HepG2 (cell line): ENCODE measurements at regions not wholly inside any gene's neighbourhood (a gene's known extent, or its start where the extent isn't known, plus 50 kb on each side); places are given as distances from the start of the nearest gene placed in this dataset.

Experiments used
- CREBL2 ChIP-seq: sonication (generic); formaldehyde crosslinking; IDR thresholded peaks from 2 replicates; pipeline ENCODE4 v1.8.1; 2023; ENCODE audit warnings: missing genetic modification reagents, mild to moderate bottlenecking, borderline replicate concordance
- GABPB1 ChIP-seq: IDR thresholded peaks from 2 replicates; pipeline ENCODE4 v1.6.1; 2016; ENCODE audit warnings: mild to moderate bottlenecking, missing genetic modification reagents, moderate library complexity, missing compliant biosample characterization
- GATAD2A ChIP-seq: IDR thresholded peaks from 2 replicates; pipeline ENCODE4 v1.6.1; 2016
- MAZ ChIP-seq, 2 experiments: sonication (generic) in 1 of 2; formaldehyde crosslinking in 1 of 2; IDR thresholded peaks; 2 replicates each; pipeline versions ENCODE4 v1.5.0 to v1.6.1; 2012 to 2020; ENCODE audit warnings: low read depth in 2 of 2, mild to moderate bottlenecking in 2 of 2, borderline replicate concordance in 1 of 2, improper control_type of control experiment in 1 of 2, low read length in 1 of 2, missing genetic modification reagents in 1 of 2, moderate library complexity in 1 of 2
- PHF21A ChIP-seq: sonication (generic); formaldehyde crosslinking; IDR thresholded peaks from 2 replicates; pipeline ENCODE4 v1.5.0; 2020; ENCODE audit warnings: mild to moderate bottlenecking, missing genetic modification reagents
- TOE1 ChIP-seq: sonication (generic); formaldehyde crosslinking; IDR thresholded peaks from 2 replicates; pipeline ENCODE4 v1.4.0; 2020; ENCODE audit warnings: mild to moderate bottlenecking, missing genetic modification reagents
- U2AF1 ChIP-seq: fragments of 200-400 bp; formaldehyde crosslinking; optimal IDR thresholded peaks from 2 replicates; pipeline ENCODE3; 2017; ENCODE audit warnings: mild to moderate bottlenecking, low read depth, low read length
- ZNF136 ChIP-seq: sonication (generic); formaldehyde crosslinking; IDR thresholded peaks from 2 replicates; pipeline ENCODE4 v1.8.1; 2022; ENCODE audit warnings: low read depth, mild to moderate bottlenecking, moderate library complexity, missing genetic modification reagents
- ZNF280D ChIP-seq: sonication (generic); formaldehyde crosslinking; IDR thresholded peaks from 2 replicates; pipeline ENCODE4 v1.5.1; 2020; ENCODE audit warnings: mild to moderate bottlenecking, missing genetic modification reagents
- ZNF547 ChIP-seq: sonication (generic); formaldehyde crosslinking; IDR thresholded peaks from 2 replicates; pipeline ENCODE4 v1.5.1; 2020; ENCODE audit warnings: mild to moderate bottlenecking, missing genetic modification reagents
- ZNF639 ChIP-seq: conservative IDR thresholded peaks from 2 replicates; pipeline ENCODE4 v1.6.1; 2018; ENCODE audit warnings: missing genetic modification reagents
- ZNF724P ChIP-seq: sonication (generic); formaldehyde crosslinking; IDR thresholded peaks from 2 replicates; pipeline ENCODE4 v1.8.0; 2022; ENCODE audit warnings: missing genetic modification reagents, borderline replicate concordance
- TF ChIP-seq, protein P1 (sequence below): IDR thresholded peaks from 2 replicates; pipeline ENCODE4 v1.6.1; 2016; ENCODE audit warnings: low read depth, missing genetic modification reagents, missing compliant biosample characterization
- TF ChIP-seq, protein P2 (sequence below): sonication (generic); formaldehyde crosslinking; IDR thresholded peaks from 2 replicates; pipeline ENCODE4 v1.4.0; 2020; ENCODE audit warnings: low read depth, mild to moderate bottlenecking, missing genetic modification reagents
- TF ChIP-seq, protein P3 (sequence below): sonication (generic); formaldehyde crosslinking; conservative IDR thresholded peaks from 2 replicates; pipeline ENCODE4 v1.8.1; 2023; ENCODE audit warnings: missing genetic modification reagents

GRCh38 chr16:87543436-87544191 is 50.8 kb upstream of the ZCCHC14 start (continued):
- TF ChIP-seq, protein P1, sequence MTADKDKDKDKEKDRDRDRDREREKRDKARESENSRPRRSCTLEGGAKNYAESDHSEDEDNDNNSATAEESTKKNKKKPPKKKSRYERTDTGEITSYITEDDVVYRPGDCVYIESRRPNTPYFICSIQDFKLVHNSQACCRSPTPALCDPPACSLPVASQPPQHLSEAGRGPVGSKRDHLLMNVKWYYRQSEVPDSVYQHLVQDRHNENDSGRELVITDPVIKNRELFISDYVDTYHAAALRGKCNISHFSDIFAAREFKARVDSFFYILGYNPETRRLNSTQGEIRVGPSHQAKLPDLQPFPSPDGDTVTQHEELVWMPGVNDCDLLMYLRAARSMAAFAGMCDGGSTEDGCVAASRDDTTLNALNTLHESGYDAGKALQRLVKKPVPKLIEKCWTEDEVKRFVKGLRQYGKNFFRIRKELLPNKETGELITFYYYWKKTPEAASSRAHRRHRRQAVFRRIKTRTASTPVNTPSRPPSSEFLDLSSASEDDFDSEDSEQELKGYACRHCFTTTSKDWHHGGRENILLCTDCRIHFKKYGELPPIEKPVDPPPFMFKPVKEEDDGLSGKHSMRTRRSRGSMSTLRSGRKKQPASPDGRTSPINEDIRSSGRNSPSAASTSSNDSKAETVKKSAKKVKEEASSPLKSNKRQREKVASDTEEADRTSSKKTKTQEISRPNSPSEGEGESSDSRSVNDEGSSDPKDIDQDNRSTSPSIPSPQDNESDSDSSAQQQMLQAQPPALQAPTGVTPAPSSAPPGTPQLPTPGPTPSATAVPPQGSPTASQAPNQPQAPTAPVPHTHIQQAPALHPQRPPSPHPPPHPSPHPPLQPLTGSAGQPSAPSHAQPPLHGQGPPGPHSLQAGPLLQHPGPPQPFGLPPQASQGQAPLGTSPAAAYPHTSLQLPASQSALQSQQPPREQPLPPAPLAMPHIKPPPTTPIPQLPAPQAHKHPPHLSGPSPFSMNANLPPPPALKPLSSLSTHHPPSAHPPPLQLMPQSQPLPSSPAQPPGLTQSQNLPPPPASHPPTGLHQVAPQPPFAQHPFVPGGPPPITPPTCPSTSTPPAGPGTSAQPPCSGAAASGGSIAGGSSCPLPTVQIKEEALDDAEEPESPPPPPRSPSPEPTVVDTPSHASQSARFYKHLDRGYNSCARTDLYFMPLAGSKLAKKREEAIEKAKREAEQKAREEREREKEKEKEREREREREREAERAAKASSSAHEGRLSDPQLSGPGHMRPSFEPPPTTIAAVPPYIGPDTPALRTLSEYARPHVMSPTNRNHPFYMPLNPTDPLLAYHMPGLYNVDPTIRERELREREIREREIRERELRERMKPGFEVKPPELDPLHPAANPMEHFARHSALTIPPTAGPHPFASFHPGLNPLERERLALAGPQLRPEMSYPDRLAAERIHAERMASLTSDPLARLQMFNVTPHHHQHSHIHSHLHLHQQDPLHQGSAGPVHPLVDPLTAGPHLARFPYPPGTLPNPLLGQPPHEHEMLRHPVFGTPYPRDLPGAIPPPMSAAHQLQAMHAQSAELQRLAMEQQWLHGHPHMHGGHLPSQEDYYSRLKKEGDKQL (CRISPR knock-in tag): no peak
- TF ChIP-seq CREBL2 (CRISPR knock-in tag) (no peak), U2AF1 (no peak), ZNF136 (CRISPR knock-in tag) (no peak), ZNF639 (CRISPR knock-in tag) (no peak), ZNF280D (CRISPR knock-in tag) (no peak), MAZ (IDR thresholded peaks at IDR 0.05; ENCODE audit: borderline replicate concordance, low read depth, low read length) (no peak), MAZ (CRISPR knock-in tag; IDR thresholded peaks at IDR 0.05; ENCODE audit: low read depth) (no peak), ZNF724P (no peak), PHF21A (CRISPR knock-in tag) (peak; percentile 29; the same call in 1 of the 2 replicates), TOE1 (CRISPR knock-in tag) (no peak), ZNF547 (CRISPR knock-in tag) (0 out of 2 replicates have a peak, but pooled peaks have one; percentile 37), GABPB1 (CRISPR knock-in tag) (0 out of 2 replicates have a peak, but pooled peaks have one; percentile 26), GATAD2A (CRISPR knock-in tag) (peak; percentile 38; the same call in 1 of the 2 replicates)
- TF ChIP-seq, protein P2, sequence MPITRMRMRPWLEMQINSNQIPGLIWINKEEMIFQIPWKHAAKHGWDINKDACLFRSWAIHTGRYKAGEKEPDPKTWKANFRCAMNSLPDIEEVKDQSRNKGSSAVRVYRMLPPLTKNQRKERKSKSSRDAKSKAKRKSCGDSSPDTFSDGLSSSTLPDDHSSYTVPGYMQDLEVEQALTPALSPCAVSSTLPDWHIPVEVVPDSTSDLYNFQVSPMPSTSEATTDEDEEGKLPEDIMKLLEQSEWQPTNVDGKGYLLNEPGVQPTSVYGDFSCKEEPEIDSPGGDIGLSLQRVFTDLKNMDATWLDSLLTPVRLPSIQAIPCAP (CRISPR knock-in tag): no peak
- TF ChIP-seq, protein P3, sequence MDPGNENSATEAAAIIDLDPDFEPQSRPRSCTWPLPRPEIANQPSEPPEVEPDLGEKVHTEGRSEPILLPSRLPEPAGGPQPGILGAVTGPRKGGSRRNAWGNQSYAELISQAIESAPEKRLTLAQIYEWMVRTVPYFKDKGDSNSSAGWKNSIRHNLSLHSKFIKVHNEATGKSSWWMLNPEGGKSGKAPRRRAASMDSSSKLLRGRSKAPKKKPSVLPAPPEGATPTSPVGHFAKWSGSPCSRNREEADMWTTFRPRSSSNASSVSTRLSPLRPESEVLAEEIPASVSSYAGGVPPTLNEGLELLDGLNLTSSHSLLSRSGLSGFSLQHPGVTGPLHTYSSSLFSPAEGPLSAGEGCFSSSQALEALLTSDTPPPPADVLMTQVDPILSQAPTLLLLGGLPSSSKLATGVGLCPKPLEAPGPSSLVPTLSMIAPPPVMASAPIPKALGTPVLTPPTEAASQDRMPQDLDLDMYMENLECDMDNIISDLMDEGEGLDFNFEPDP (CRISPR knock-in tag): 0 out of 2 replicates have a peak, but pooled peaks have one; percentile 20
